ENCODE measurements at regions not wholly inside any gene's neighbourhood (a gene's known extent, or its start where the extent isn't known, plus 50 kb on each side); places are given as distances from the start of the nearest gene placed in this dataset.
"Not testable (repeated sequence)": the region's sequence is repeated elsewhere in the genome, so short reads cannot be mapped to it uniquely, and the experiment has no call there.

DNA sequence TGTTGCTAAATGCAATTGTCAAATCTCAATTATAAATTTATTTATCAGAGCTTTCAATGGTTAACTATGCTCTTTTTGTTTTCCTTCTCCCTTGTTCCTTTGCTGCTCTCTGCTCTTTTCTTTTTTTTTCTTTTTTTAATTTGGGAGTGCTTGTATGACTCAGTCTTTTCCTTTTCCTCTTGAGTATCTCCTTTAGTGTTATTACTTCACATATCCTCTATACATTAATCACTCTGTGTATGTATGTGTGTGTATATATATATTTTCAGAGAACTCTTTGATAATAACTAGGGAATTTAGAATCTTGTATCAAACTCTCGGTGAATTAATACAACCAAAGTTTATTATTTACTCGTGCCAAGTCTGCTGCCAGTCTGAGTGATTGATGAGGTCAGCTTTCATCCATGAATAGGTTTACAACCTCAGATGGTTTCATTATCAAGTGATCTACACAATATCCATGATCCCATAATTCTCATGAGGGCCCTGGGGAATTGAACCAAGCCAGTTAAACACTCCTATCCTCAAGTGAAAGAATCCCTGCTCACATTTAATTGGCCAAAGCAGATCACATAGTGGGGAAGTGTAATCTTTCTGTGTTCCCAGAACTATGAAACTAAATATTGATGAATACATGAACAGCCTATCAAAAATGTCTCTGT is 743.4 kb upstream of the CNTN5 start:
- Histone ChIP-seq H3K4me3 (ENCODE audit: low read depth, low read length) (no peak overlapping the region), H3K36me3 (replicated peaks) (no peaks in the 10 kb centered on the region), H3K27ac (no peak overlapping the region), H3K27me3 (replicated peaks) (no peaks in the 10 kb centered on the region)
- TF ChIP-seq, protein P1, sequence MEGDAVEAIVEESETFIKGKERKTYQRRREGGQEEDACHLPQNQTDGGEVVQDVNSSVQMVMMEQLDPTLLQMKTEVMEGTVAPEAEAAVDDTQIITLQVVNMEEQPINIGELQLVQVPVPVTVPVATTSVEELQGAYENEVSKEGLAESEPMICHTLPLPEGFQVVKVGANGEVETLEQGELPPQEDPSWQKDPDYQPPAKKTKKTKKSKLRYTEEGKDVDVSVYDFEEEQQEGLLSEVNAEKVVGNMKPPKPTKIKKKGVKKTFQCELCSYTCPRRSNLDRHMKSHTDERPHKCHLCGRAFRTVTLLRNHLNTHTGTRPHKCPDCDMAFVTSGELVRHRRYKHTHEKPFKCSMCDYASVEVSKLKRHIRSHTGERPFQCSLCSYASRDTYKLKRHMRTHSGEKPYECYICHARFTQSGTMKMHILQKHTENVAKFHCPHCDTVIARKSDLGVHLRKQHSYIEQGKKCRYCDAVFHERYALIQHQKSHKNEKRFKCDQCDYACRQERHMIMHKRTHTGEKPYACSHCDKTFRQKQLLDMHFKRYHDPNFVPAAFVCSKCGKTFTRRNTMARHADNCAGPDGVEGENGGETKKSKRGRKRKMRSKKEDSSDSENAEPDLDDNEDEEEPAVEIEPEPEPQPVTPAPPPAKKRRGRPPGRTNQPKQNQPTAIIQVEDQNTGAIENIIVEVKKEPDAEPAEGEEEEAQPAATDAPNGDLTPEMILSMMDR (IDR thresholded peaks at IDR 0.05; ENCODE audit: low read depth, low read length, missing control alignments) = no peak
- in situ Hi-C loops (cut with HindIII; ENCODE audit: low pct_ligation_motif_present, low sequenced_read_pairs) = no loop called here
- DNase-seq = no peak

- Histone ChIP-seq H3K4me3 (ENCODE audit: low read depth, low read length) (no peak overlapping the region), H3K27ac (no peak overlapping the region), H3K36me3 (replicated peaks) (no peaks in the 10 kb centered on the region), H3K27me3 (replicated peaks) (no peaks in the 10 kb centered on the region)
- in situ Hi-C loops (cut with HindIII; ENCODE audit: low pct_ligation_motif_present, low sequenced_read_pairs) = no loop called here
- DNase-seq = no peak
- TF ChIP-seq, protein P1 (IDR thresholded peaks at IDR 0.05; ENCODE audit: low read depth, low read length, missing control alignments) = no peak
These were observed 731.0 kb upstream of the CNTN5 start for GRCh38 chr11:98289617-98290263.

GRCh38 chr11:98296091-98296880 is 724.5 kb upstream of the CNTN5 start:
- H3K27ac ChIP-seq = no peak overlapping the region

GRCh38 chr11:98300719-98301118 is 720.0 kb upstream of the CNTN5 start:
- no peak for DNase-seq
- Histone ChIP-seq H3K36me3 (replicated peaks) (no peaks in the 10 kb centered on the region), H3K4me3 (ENCODE audit: low read depth, low read length) (no peak overlapping the region), H3K27ac (no peak overlapping the region), H3K27me3 (replicated peaks) (no peaks in the 10 kb centered on the region)
- TF ChIP-seq, protein P1 (IDR thresholded peaks at IDR 0.05; ENCODE audit: low read depth, low read length, missing control alignments) = no peak
- in situ Hi-C loops (cut with HindIII; ENCODE audit: low pct_ligation_motif_present, low sequenced_read_pairs) = no loop called here

More at GRCh38 chr11:98296091-98296880, 724.5 kb upstream of the CNTN5 start:
- TF ChIP-seq, protein P1 (IDR thresholded peaks at IDR 0.05; ENCODE audit: low read depth, low read length, missing control alignments) = no peak
- no peak for DNase-seq
- in situ Hi-C loops (cut with HindIII; ENCODE audit: low pct_ligation_motif_present, low sequenced_read_pairs) = no loop called here
- H3K27me3 ChIP-seq (replicated peaks) = no peaks in the 10 kb centered on the region
- no peaks in the 10 kb centered on the region for H3K36me3 ChIP-seq (replicated peaks)
- no peak overlapping the region for H3K4me3 ChIP-seq (ENCODE audit: low read depth, low read length)

DNA sequence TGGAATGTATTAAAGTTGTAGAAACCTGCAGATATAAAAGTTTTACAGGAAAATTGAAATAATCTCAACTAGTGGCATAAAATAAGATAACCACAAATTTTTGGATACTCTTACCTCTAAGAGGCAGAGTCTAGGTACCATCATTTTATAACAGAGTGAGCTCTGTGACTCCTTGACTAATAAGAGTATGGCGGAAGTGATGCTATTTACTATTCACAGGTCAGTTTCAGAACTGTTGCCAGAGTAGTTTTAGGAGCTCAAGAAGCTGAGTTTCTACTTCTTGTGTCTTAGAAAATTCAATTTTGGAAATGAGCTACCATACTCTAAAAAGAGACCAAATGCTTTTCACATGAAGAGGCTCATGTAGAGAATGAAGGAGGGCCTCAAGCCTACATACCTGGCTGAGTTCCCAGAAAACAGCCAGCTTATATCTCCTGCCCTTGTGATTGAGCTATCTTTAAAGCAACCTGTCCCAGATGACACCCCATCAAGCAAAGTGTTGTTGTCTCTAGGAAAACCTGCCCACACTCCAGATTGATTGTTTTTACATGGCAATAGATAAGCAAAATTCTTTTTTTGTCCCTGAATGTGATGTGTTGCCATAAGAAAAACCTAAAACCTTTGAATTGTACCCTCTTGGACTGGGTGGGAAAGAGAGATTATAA is 712.8 kb upstream of the CNTN5 start:
- DNase-seq = no peak
- Histone ChIP-seq H3K27me3 (replicated peaks) (no peaks in the 10 kb centered on the region), H3K4me3 (ENCODE audit: low read depth, low read length) (no peak overlapping the region), H3K36me3 (replicated peaks) (no peaks in the 10 kb centered on the region), H3K27ac (no peak overlapping the region)
- TF ChIP-seq, protein P1 (IDR thresholded peaks at IDR 0.05; ENCODE audit: low read depth, low read length, missing control alignments) = no peak
- in situ Hi-C loops (cut with HindIII; ENCODE audit: low pct_ligation_motif_present, low sequenced_read_pairs) = no loop called here

DNA sequence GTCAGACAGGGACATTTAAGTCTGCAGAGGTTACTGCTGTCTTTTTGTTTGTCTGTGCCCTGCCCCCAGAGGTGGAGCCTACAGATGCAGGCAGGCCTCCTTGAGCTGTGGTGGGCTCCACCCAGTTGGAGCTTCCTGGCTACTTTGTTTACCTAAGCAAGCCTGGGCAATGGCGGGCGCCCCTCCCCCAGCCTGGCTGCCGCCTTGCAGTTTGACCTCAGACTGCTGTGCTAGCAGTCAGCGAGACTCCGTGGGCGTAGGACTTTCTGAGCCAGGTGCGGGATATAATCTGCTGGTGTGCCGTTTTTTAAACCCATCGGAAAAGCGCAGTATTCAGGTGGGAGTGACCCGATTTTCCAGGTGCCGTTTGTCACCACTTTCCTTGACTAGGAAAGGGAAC is 690.4 kb upstream of the CNTN5 start:
- H3K4me3 ChIP-seq (ENCODE audit: low read depth, low read length); H3K27me3 ChIP-seq (replicated peaks); in situ Hi-C loops (cut with HindIII; ENCODE audit: low pct_ligation_motif_present, low sequenced_read_pairs); H3K27ac ChIP-seq; H3K36me3 ChIP-seq (replicated peaks); DNase-seq: not testable (repeated sequence)

Measured in brain microvascular endothelial cell (primary cell).